IMR-90 (cell line): ENCODE measurements at regions not wholly inside any gene's neighbourhood (a gene's known extent, or its start where the extent isn't known, plus 50 kb on each side); places are given as distances from the start of the nearest gene placed in this dataset.
"Not testable (repeated sequence)": the region's sequence is repeated elsewhere in the genome, so short reads cannot be mapped to it uniquely, and the experiment has no call there.

Source experiments
- ATAC-seq: fragments of 200-7000 bp; cut with Tn5 transposase; 2 replicates; pipeline ENCODE4 v1.9.1; 2020; ENCODE audit warnings: low read depth, mild to moderate bottlenecking, moderate library complexity
- BruUV-seq: library from RNA; stranded (reverse); fragments of 400-500 nt; replicated peaks from 2 replicates; lab custom pipeline; 2021; lab: Mats Ljungman, UMichigan
- CTCF ChIA-PET: fragments of 300-600 bp; formaldehyde crosslinking; extraction: SDS; loops from one replicate; lab custom pipeline; 2021; ENCODE audit warnings: antibody characterized with exemption; lab: Yijun Ruan, JAX
- POLR2A ChIA-PET: fragments of 300-600 bp; sonication (Branson Sonifier 250); formaldehyde crosslinking; loops from one replicate; lab custom pipeline; 2022; ENCODE audit warnings: antibody characterized with exemption; ENCODE audit not compliant: unreplicated experiment; lab: Charles Lee
- DNase-seq: peaks from one replicate; pipeline ENCODE4 v3.0.0; 2013
- H2AFZ ChIP-seq: replicated peaks from 2 replicates; pipeline ENCODE3; 2013; ENCODE audit warnings: low read length, mild to moderate bottlenecking; ENCODE audit not compliant: poor library complexity
- H2AK5ac ChIP-seq: 2 replicates; pipeline ENCODE4 v1.6.1; 2013; ENCODE audit warnings: low read depth, low read length, inconsistent platforms
- H2AK9ac ChIP-seq: replicated peaks from 2 replicates; pipeline ENCODE3; 2013; ENCODE audit warnings: mild to moderate bottlenecking, low read depth, low read length, moderate library complexity; ENCODE audit not compliant: poor library complexity
- H2BK120ac ChIP-seq: 2 replicates; pipeline ENCODE4 v1.6.1; 2013; ENCODE audit warnings: low read depth, low read length, inconsistent platforms
- H2BK15ac ChIP-seq: 3 replicates; pipeline ENCODE4 v1.6.1; 2013; ENCODE audit warnings: low read depth, low read length, inconsistent platforms
- H2BK20ac ChIP-seq: 2 replicates; pipeline ENCODE4 v1.6.1; 2013; ENCODE audit warnings: low read depth, mild to moderate bottlenecking, inconsistent platforms, low read length, moderate library complexity
- H2BK5ac ChIP-seq: 2 replicates; pipeline ENCODE4 v1.6.1; 2013; ENCODE audit warnings: mild to moderate bottlenecking, low read depth, low read length, inconsistent platforms; ENCODE audit not compliant: poor library complexity, severe bottlenecking
- H3K14ac ChIP-seq: replicated peaks from 2 replicates; pipeline ENCODE4 v1.6.1; 2013; ENCODE audit warnings: low read depth, low read length, inconsistent platforms
- H3K18ac ChIP-seq: 2 replicates; pipeline ENCODE4 v1.6.1; 2013; ENCODE audit warnings: low read depth, low read length, control low read depth
- H3K23ac ChIP-seq: 2 replicates; pipeline ENCODE4 v1.6.1; 2013; ENCODE audit warnings: low read depth, low read length, inconsistent platforms
- H3K27ac ChIP-seq: 2 replicates; pipeline ENCODE4 v1.5.1; 2013; ENCODE audit warnings: mild to moderate bottlenecking, control low read depth, low read length; ENCODE audit not compliant: insufficient read depth
- H3K27me3 ChIP-seq: 2 replicates; pipeline ENCODE4 v1.6.1; 2013; ENCODE audit warnings: low read length; ENCODE audit not compliant: control insufficient read depth, insufficient read depth
- H3K36me3 ChIP-seq: 2 replicates; pipeline ENCODE4 v1.6.1; 2013; ENCODE audit warnings: low read length, mixed read lengths; ENCODE audit not compliant: control insufficient read depth, insufficient read depth
- H3K4ac ChIP-seq: 2 replicates; pipeline ENCODE4 v1.6.1; 2013; ENCODE audit warnings: low read depth, low read length, inconsistent platforms
- H3K4me1 ChIP-seq: 2 replicates; pipeline ENCODE4 v1.6.1; 2013; ENCODE audit warnings: low read length, mixed read lengths; ENCODE audit not compliant: control insufficient read depth, insufficient read depth
- H3K4me2 ChIP-seq: 2 replicates; pipeline ENCODE4 v1.6.1; 2013; ENCODE audit warnings: low read depth, mild to moderate bottlenecking, control low read depth, low read length, moderate library complexity
- H3K4me3 ChIP-seq: 2 replicates; pipeline ENCODE4 v1.5.1; 2013; ENCODE audit warnings: low read depth, mild to moderate bottlenecking, control low read depth, low read length, moderate library complexity; ENCODE audit not compliant: insufficient read depth
- H3K56ac ChIP-seq: 2 replicates; pipeline ENCODE4 v1.6.1; 2013; ENCODE audit warnings: low read length, inconsistent platforms; ENCODE audit not compliant: insufficient read depth; ENCODE audit errors: extremely low read depth
- H3K79me1 ChIP-seq, 2 experiments: 2 replicates each; pipeline ENCODE4 v1.6.1; 2013; ENCODE audit warnings: low read length in 2 of 2, inconsistent platforms in 1 of 2, low read depth in 1 of 2
- H3K9ac ChIP-seq: 2 replicates; pipeline ENCODE4 v1.6.1; 2013; ENCODE audit warnings: low read depth, low read length, control low read depth
- H3K9me1 ChIP-seq: 2 replicates; pipeline ENCODE4 v1.6.1; 2013; ENCODE audit warnings: low read length, inconsistent platforms; ENCODE audit not compliant: insufficient read depth
- H3K9me3 ChIP-seq: 2 replicates; pipeline ENCODE4 v1.6.1; 2013; ENCODE audit warnings: low read length; ENCODE audit not compliant: control insufficient read depth, insufficient read depth
- H4K20me1 ChIP-seq: 2 replicates; pipeline ENCODE4 v1.6.1; 2013; ENCODE audit warnings: low read length, inconsistent platforms; ENCODE audit not compliant: insufficient read depth
- H4K5ac ChIP-seq: 2 replicates; pipeline ENCODE4 v1.6.1; 2013; ENCODE audit warnings: mild to moderate bottlenecking, low read depth, low read length, control low read depth
- H4K8ac ChIP-seq, 2 experiments: 2 replicates each; pipeline ENCODE4 v1.6.1; 2013; ENCODE audit warnings: low read depth in 2 of 2, low read length in 2 of 2, control low read depth in 1 of 2, inconsistent platforms in 1 of 2
- H4K91ac ChIP-seq: 2 replicates; pipeline ENCODE4 v1.6.1; 2013; ENCODE audit warnings: low read depth, low read length, inconsistent platforms; ENCODE audit not compliant: insufficient read depth
- NFE2L2 ChIP-seq: fragments of 150-350 bp; IDR thresholded peaks from 2 replicates; pipeline ENCODE4 v1.6.1; 2016; ENCODE audit warnings: low read depth, mild to moderate bottlenecking, low read length
- RAD21 ChIP-seq: IDR thresholded peaks from 2 replicates; pipeline ENCODE4 v1.6.1; 2012; ENCODE audit warnings: low read length, improper control_type of control experiment
- WGBS, 2 experiments: methylation state at CpG; one replicate each; pipeline versions ENCODE4 v1.1.5 to v1.1.7; 2013; ENCODE audit warnings: missing lambda C conversion rate in 2 of 2; ENCODE audit not compliant: insufficient read length in 1 of 2; ENCODE audit errors: extremely low coverage in 2 of 2; 5-methylcytosine and 5-hydroxymethylcytosine counted together
- dilution Hi-C: fragments of 300-500 bp; cut with HindIII; formaldehyde crosslinking; loops from one replicate; pipeline ENCODE4 v1.14.3; 2018; ENCODE audit warnings: low sequenced_read_pairs; ENCODE audit not compliant: unreplicated experiment
- in situ Hi-C: fragments of 300-500 bp; cut with MboI; formaldehyde crosslinking; loops from 3 replicates; pipeline ENCODE4 v1.14.3; 2019; ENCODE audit warnings: low sequenced_read_pairs, inconsistent platforms, mixed read lengths
- intact Hi-C: fragments of 100-400 bp; cut with micrococcal nuclease; formaldehyde crosslinking; loops from 2 replicates; pipeline ENCODE4 v1.10.0; 2022

- TF ChIP-seq NFE2L2 (no peak), RAD21 (no peak)
Observed at GRCh38 chr18:70390371-70391090, 101.7 kb downstream of the SOCS6 start (continued).

GRCh38 chr18:70389036-70389435 lies 100.2 kb downstream of the SOCS6 start:
- H2AK5ac ChIP-seq, H4K8ac ChIP-seq, H3K4me2 ChIP-seq, H4K5ac ChIP-seq, H2BK120ac ChIP-seq, intact Hi-C loops, POLR2A ChIA-PET, H2BK5ac ChIP-seq, H3K9me1 ChIP-seq, H3K14ac ChIP-seq, CTCF ChIA-PET, H2AFZ ChIP-seq, H3K23ac ChIP-seq, H3K79me1 ChIP-seq, H3K18ac ChIP-seq, dilution Hi-C loops, H4K20me1 ChIP-seq, H3K4me3 ChIP-seq, H3K27ac ChIP-seq, H3K4ac ChIP-seq, H3K9me3 ChIP-seq, in situ Hi-C loops, H2AK9ac ChIP-seq, H3K56ac ChIP-seq, H4K91ac ChIP-seq, H3K9ac ChIP-seq, H3K27me3 ChIP-seq, H3K36me3 ChIP-seq, ATAC-seq, H2BK15ac ChIP-seq, BruUV-seq, DNase-seq, H2BK20ac ChIP-seq: not testable (repeated sequence)
- peaks cover 11% of the 10 kb centered on the region for H3K4me1 ChIP-seq
- WGBS, 2 experiments: no CpG with 5 or more reads among the region's 5 CpGs
